GM12874 (cell line): ENCODE measurements at regions not wholly inside any gene's neighbourhood (a gene's known extent, or its start where the extent isn't known, plus 50 kb on each side); places are given as distances from the start of the nearest gene placed in this dataset.

Experiments used
- CTCF ChIP-seq: IDR thresholded peaks from 2 replicates; pipeline ENCODE4 v1.5.1; 2011; ENCODE audit warnings: low read depth, mild to moderate bottlenecking, control low read depth, low read length, moderate library complexity; ENCODE audit not compliant: insufficient read depth

GRCh38 chrX:137878401-137878800 is 312.5 kb downstream of the ZIC3 start:
- no peak for TF ChIP-seq CTCF

- TF ChIP-seq CTCF, result no peak
Measured at GRCh38 chrX:137882960-137883359, 317.0 kb downstream of the ZIC3 start.

- TF ChIP-seq CTCF, result no peak
Measured at GRCh38 chrX:137891431-137891830, 325.5 kb downstream of the ZIC3 start.

GRCh38 chrX:137896123-137896522 is 330.2 kb downstream of the ZIC3 start:
- TF ChIP-seq CTCF, result no peak

- TF ChIP-seq CTCF, result no peak
Measured at GRCh38 chrX:137915466-137915865, 349.5 kb downstream of the ZIC3 start.

- no peak for TF ChIP-seq CTCF
Measured at GRCh38 chrX:137916090-137916746, 350.3 kb downstream of the ZIC3 start.

- no peak for TF ChIP-seq CTCF
Measured at GRCh38 chrX:137926090-137926489, 360.2 kb downstream of the ZIC3 start.
